H1 (cell line): ENCODE measurements at regions not wholly inside any gene's neighbourhood (a gene's known extent, or its start where the extent isn't known, plus 50 kb on each side); places are given as distances from the start of the nearest gene placed in this dataset.

Source experiments
- CTCF ChIA-PET: fragments of 300-600 bp; sonication (Branson Sonifier 250); formaldehyde crosslinking; loops from one replicate; lab custom pipeline; 2021; ENCODE audit not compliant: partially characterized antibody; lab: Charles Lee
- POLR2A ChIA-PET: fragments of 300-600 bp; sonication (Branson Sonifier 250); formaldehyde crosslinking; loops from one replicate; lab custom pipeline; 2021; ENCODE audit warnings: inconsistent platforms; ENCODE audit not compliant: partially characterized antibody; lab: Charles Lee
- DNase-seq, 2 experiments: peaks; one replicate each; pipeline versions ENCODE4 v3.0.0 to v3.0.0-alpha.2; 2010 to 2022; ENCODE audit warnings: low spot score in 2 of 2, low read depth in 1 of 2, mixed read lengths in 1 of 2
- FAIRE-seq: peaks from 2 replicates; lab custom pipeline; 2011; peaks lifted over from hg19 to GRCh38; lab: Jason Lieb, UNC
- H2AFZ ChIP-seq: 2 replicates; pipeline ENCODE4 v1.8.1; 2012; ENCODE audit warnings: low read length, inconsistent platforms
- H2AK5ac ChIP-seq: 2 replicates; pipeline ENCODE4 v1.6.1; 2013; ENCODE audit warnings: low read depth, low read length
- H2BK120ac ChIP-seq: replicated peaks from 2 replicates; pipeline ENCODE3; 2013; ENCODE audit warnings: low read depth, low read length, inconsistent platforms
- H2BK12ac ChIP-seq: 2 replicates; pipeline ENCODE4 v1.6.1; 2013; ENCODE audit warnings: low read depth, low read length
- H2BK15ac ChIP-seq: 2 replicates; pipeline ENCODE4 v1.6.1; 2013; ENCODE audit warnings: low read length
- H2BK20ac ChIP-seq: 2 replicates; pipeline ENCODE4 v1.6.1; 2013; ENCODE audit warnings: low read length
- H2BK5ac ChIP-seq: 2 replicates; pipeline ENCODE4 v1.6.1; 2013; ENCODE audit warnings: low read depth, low read length
- H3K14ac ChIP-seq: 2 replicates; pipeline ENCODE4 v1.6.1; 2013; ENCODE audit warnings: inconsistent platforms; ENCODE audit not compliant: insufficient read length
- H3K18ac ChIP-seq: 2 replicates; pipeline ENCODE4 v1.6.1; 2013; ENCODE audit warnings: low read length; ENCODE audit errors: extremely low read depth
- H3K23ac ChIP-seq: 2 replicates; pipeline ENCODE4 v1.6.1; 2013; ENCODE audit warnings: inconsistent platforms; ENCODE audit not compliant: insufficient read length
- H3K23me2 ChIP-seq: 2 replicates; pipeline ENCODE4 v1.6.1; 2013; ENCODE audit warnings: low read depth, low read length
- H3K27ac ChIP-seq: 2 replicates; pipeline ENCODE4 v1.6.1; 2011; ENCODE audit warnings: low read depth, low read length, inconsistent platforms
- H3K27me3 ChIP-seq, 4 experiments: replicated peaks in 1 of 4; 1 replicate in 1 of 4; 2 replicates in 3 of 4; pipeline versions ENCODE4 v1.6.1 to v1.8.1; 2011 to 2013; ENCODE audit warnings: low read length in 3 of 4, mild to moderate bottlenecking in 3 of 4, inconsistent platforms in 2 of 4, mixed read lengths in 2 of 4, moderate library complexity in 1 of 4; ENCODE audit not compliant: control insufficient read depth in 3 of 4, insufficient read depth in 3 of 4; ENCODE audit errors: extremely low read depth in 1 of 4
- H3K36me3 ChIP-seq, 4 experiments: 2 replicates each; pipeline versions ENCODE4 v1.6.1 to v1.8.1; 2011 to 2013; ENCODE audit warnings: mild to moderate bottlenecking in 4 of 4, low read length in 3 of 4, moderate library complexity in 2 of 4, control low read depth in 1 of 4, inconsistent platforms in 1 of 4; ENCODE audit not compliant: insufficient read depth in 4 of 4, control insufficient read depth in 2 of 4
- H3K4ac ChIP-seq: replicated peaks from 2 replicates; pipeline ENCODE3; 2013; ENCODE audit warnings: low read length, low read depth, mixed read lengths, inconsistent platforms; ENCODE audit not compliant: insufficient read length
- H3K4me1 ChIP-seq, 4 experiments: replicated peaks in 1 of 4; 1 replicate in 1 of 4; 2 replicates in 3 of 4; pipeline versions ENCODE4 v1.6.1 to v1.8.1; 2011 to 2013; ENCODE audit warnings: low read length in 3 of 4, inconsistent platforms in 2 of 4, mixed read lengths in 1 of 4; ENCODE audit not compliant: insufficient read depth in 4 of 4, control insufficient read depth in 3 of 4
- H3K4me2 ChIP-seq, 2 experiments: 2 replicates each; pipeline versions ENCODE4 v1.6.1 to v1.8.1; 2011 to 2013; ENCODE audit warnings: low read depth in 2 of 2, low read length in 2 of 2, control low read depth in 1 of 2, inconsistent platforms in 1 of 2, mild to moderate bottlenecking in 1 of 2; ENCODE audit not compliant: insufficient read depth in 1 of 2
- H3K4me3 ChIP-seq, 4 experiments: fragments of 200-600, 300-600 bp in 1 of 4; sonication (generic), shearing (Covaris generic), sonication (Bioruptor Twin) in 1 of 4; 2 replicates each; pipeline versions ENCODE4 v1.5.1 to v1.8.1; 2011 to 2016; ENCODE audit warnings: low read length in 4 of 4, low read depth in 3 of 4, control low read depth in 2 of 4, inconsistent platforms in 2 of 4, mild to moderate bottlenecking in 2 of 4, mixed read lengths in 1 of 4, moderate library complexity in 1 of 4; ENCODE audit not compliant: insufficient read depth in 2 of 4; ENCODE audit errors: extremely low read depth in 1 of 4
- H3K56ac ChIP-seq: replicated peaks from 2 replicates; pipeline ENCODE3; 2013; ENCODE audit warnings: low read depth, mild to moderate bottlenecking, mixed read lengths, low read length, inconsistent platforms; ENCODE audit not compliant: insufficient read length
- H3K79me1 ChIP-seq: 2 replicates; pipeline ENCODE4 v1.6.1; 2013; ENCODE audit warnings: low read depth, low read length, control low read depth
- H3K79me2 ChIP-seq, 2 experiments: 2 replicates each; pipeline versions ENCODE4 v1.6.1 to v1.8.1; 2012 to 2013; ENCODE audit warnings: low read length in 2 of 2, mild to moderate bottlenecking in 2 of 2, inconsistent platforms in 1 of 2; ENCODE audit not compliant: insufficient read depth in 2 of 2, control insufficient read depth in 1 of 2
- H3K9ac ChIP-seq, 4 experiments: replicated peaks in 1 of 4; 1 replicate in 1 of 4; 2 replicates in 3 of 4; pipeline versions ENCODE4 v1.6.1 to v1.8.1; 2011 to 2013; ENCODE audit warnings: low read depth in 3 of 4, low read length in 3 of 4, control low read depth in 2 of 4, mild to moderate bottlenecking in 2 of 4, moderate library complexity in 2 of 4, inconsistent platforms in 1 of 4; ENCODE audit errors: extremely low read depth in 1 of 4
- H3K9me3 ChIP-seq, 2 experiments: 2 replicates each; pipeline versions ENCODE4 v1.6.1 to v1.8.1; 2012 to 2013; ENCODE audit warnings: mild to moderate bottlenecking in 2 of 2, moderate library complexity in 2 of 2, control low read depth in 1 of 2, inconsistent platforms in 1 of 2, low read depth in 1 of 2, low read length in 1 of 2, mixed read lengths in 1 of 2; ENCODE audit not compliant: insufficient read depth in 2 of 2
- H4K20me1 ChIP-seq, 2 experiments: replicated peaks in 1 of 2; 2 replicates each; pipeline versions ENCODE3 to v1.8.1; 2011 to 2013; ENCODE audit warnings: inconsistent platforms in 2 of 2, low read length in 2 of 2, mild to moderate bottlenecking in 1 of 2; ENCODE audit not compliant: insufficient read depth in 2 of 2, control insufficient read depth in 1 of 2
- H4K5ac ChIP-seq: 2 replicates; pipeline ENCODE4 v1.6.1; 2013; ENCODE audit warnings: low read length, low read depth, mixed read lengths, inconsistent platforms; ENCODE audit not compliant: insufficient read length
- H4K8ac ChIP-seq: 2 replicates; pipeline ENCODE4 v1.8.0; 2013; ENCODE audit warnings: mild to moderate bottlenecking, moderate library complexity, low read length, inconsistent platforms; ENCODE audit not compliant: insufficient read depth; ENCODE audit errors: extremely low read depth
- H4K91ac ChIP-seq: replicated peaks from 2 replicates; pipeline ENCODE3; 2013; ENCODE audit warnings: low read length, mixed read lengths, inconsistent platforms; ENCODE audit not compliant: insufficient read length
- BACH1 ChIP-seq: IDR thresholded peaks from 2 replicates; pipeline ENCODE4 v1.6.1; 2012; ENCODE audit warnings: low read length, improper control_type of control experiment
- CREB1 ChIP-seq: IDR thresholded peaks from 2 replicates; pipeline ENCODE4 v1.6.1; 2012; ENCODE audit warnings: inconsistent platforms
- EGR1 ChIP-seq: IDR thresholded peaks from 2 replicates; pipeline ENCODE4 v1.6.1; 2011; ENCODE audit warnings: low read depth, low read length, borderline replicate concordance
- EZH2 ChIP-seq: fragments of 200-600 bp; sonication (generic); IDR thresholded peaks from 2 replicates; pipeline ENCODE4 v1.7.1; 2012; ENCODE audit warnings: low read depth, mild to moderate bottlenecking, moderate library complexity, low read length, inconsistent platforms; ENCODE audit not compliant: severe bottlenecking
- JUND ChIP-seq: IDR thresholded peaks from 2 replicates; pipeline ENCODE4 v1.6.1; 2011; ENCODE audit warnings: mild to moderate bottlenecking, improper control_type of control experiment, low read length
- MAFK ChIP-seq: IDR thresholded peaks from 2 replicates; pipeline ENCODE4 v1.6.1; 2012; ENCODE audit warnings: low read depth, mild to moderate bottlenecking, improper control_type of control experiment, low read length
- PHF8 ChIP-seq: fragments of 200-600 bp; sonication (generic); conservative IDR thresholded peaks from 2 replicates; pipeline ENCODE4 v1.7.1; 2012; ENCODE audit warnings: low read depth, mild to moderate bottlenecking, inconsistent platforms, low read length, moderate library complexity
- SIN3A ChIP-seq, 2 experiments: IDR thresholded peaks in 1 of 2; conservative IDR thresholded peaks in 1 of 2; 2 replicates each; pipeline ENCODE4 v1.6.1; 2011 to 2012; ENCODE audit warnings: low read length in 2 of 2, improper control_type of control experiment in 1 of 2, low read depth in 1 of 2, mild to moderate bottlenecking in 1 of 2
- SIRT6 ChIP-seq: IDR thresholded peaks from one replicate; pipeline ENCODE4 v1.7.1; 2012; ENCODE audit warnings: low read length, inconsistent platforms
- SP4 ChIP-seq: IDR thresholded peaks from 2 replicates; pipeline ENCODE4 v1.6.1; 2012; ENCODE audit warnings: low read length, inconsistent platforms
- TAF1 ChIP-seq: IDR thresholded peaks from 2 replicates; pipeline ENCODE4 v1.6.1; 2011; ENCODE audit warnings: mild to moderate bottlenecking, low read depth, low read length
- TAF7 ChIP-seq: optimal IDR thresholded peaks from 2 replicates; pipeline ENCODE3; 2011; ENCODE audit warnings: low read depth, mild to moderate bottlenecking, inconsistent platforms, low read length, moderate library complexity, borderline replicate concordance
- WGBS, 2 experiments: shearing (Covaris generic) in 1 of 2; methylation state at CpG; one replicate each; pipeline versions ENCODE4 v1.1.6 to v1.1.7; 2013 to 2015; ENCODE audit warnings: low lambda C conversion rate in 2 of 2, mixed read lengths in 2 of 2, inconsistent platforms in 1 of 2, low coverage in 1 of 2, missing lambda C conversion rate in 1 of 2; ENCODE audit not compliant: insufficient replicate concordance in 2 of 2, insufficient coverage in 1 of 2, insufficient read length in 1 of 2; ENCODE audit errors: extremely low coverage in 1 of 2, missing lambda C conversion rate in 1 of 2; 5-methylcytosine and 5-hydroxymethylcytosine counted together
- TF ChIP-seq, protein P1 (sequence below), 3 experiments: IDR thresholded peaks; 1 replicate in 2 of 3; 2 replicates in 1 of 3; pipeline versions ENCODE4 v1.5.1 to v1.6.1; 2011; ENCODE audit warnings: low read length in 3 of 3, mild to moderate bottlenecking in 3 of 3, inconsistent platforms in 2 of 3, low read depth in 1 of 3, moderate library complexity in 1 of 3; ENCODE audit not compliant: insufficient read depth in 1 of 3; ENCODE audit errors: control extremely low read depth in 1 of 3

- Histone ChIP-seq H2AK5ac (no peak overlapping the region), H4K8ac (no peak overlapping the region; the same call in 1 of the 2 replicates), H2BK15ac (no peak overlapping the region), H2BK20ac (no peak overlapping the region), H3K18ac (no peak overlapping the region), H3K23ac (no peak overlapping the region), H4K5ac (no peak overlapping the region), H3K36me3 (no peaks in the 10 kb centered on the region), H4K20me1 (no peaks in the 10 kb centered on the region), H3K79me2 (no peaks in the 10 kb centered on the region), H3K79me1 (no peaks in the 10 kb centered on the region), H2AFZ (no peak overlapping the region), H3K56ac (no peak overlapping the region), H4K91ac (peak overlapping the region; percentile 17), H3K14ac (no peak overlapping the region), H3K4me3 (no peak overlapping the region), H3K9ac (no peak overlapping the region), H2BK120ac (no peak overlapping the region), H3K4me2 (0 out of 4 replicates have a peak overlapping the region, but pooled peaks of 1 of the 2 experiments have one; percentile 30), H3K9me3 (no peaks in the 10 kb centered on the region), H2BK5ac (no peak overlapping the region), H2BK12ac (no peak overlapping the region), H3K4me1 (peaks cover 0 to 7% (median 4%) of the 10 kb centered on the region in 4 experiments; a peak in 5 of 7 replicates), H3K27ac (no peak overlapping the region), H3K4ac (no peak overlapping the region), H3K23me2 (no peaks in the 10 kb centered on the region), H3K27me3 (peaks cover 0 to 8% (median 4%) of the 10 kb centered on the region in 4 experiments; a peak in 5 of 7 replicates)
- 84% methylated on average over 9 of the region's 14 CpGs; no CpG with 5 or more reads in 1 of the 2 experiments for WGBS, 2 experiments
- ChIA-PET POLR2A (no interaction called here), CTCF (interaction anchor here (0.6 to 4.5 kb wide), 30 partner anchors 8 to 769 kb away, joined by 3 to 40 read pairs (median 5); no protein-coding TSS in a partner anchor)
- no peak for FAIRE-seq
- DNase-seq, result no peak
- TF ChIP-seq PHF8 (no peak), SIRT6 (no peak), CREB1 (no peak), TAF7 (no peak), JUND (no peak), TAF1 (no peak), EGR1 (no peak), SP4 (no peak), EZH2 (no peak), BACH1 (no peak), SIN3A (conservative IDR thresholded peaks at IDR 0.05 in 1 of 2, IDR thresholded peaks at IDR 0.05 in 1 of 2; ENCODE audit: low read depth in 1 of 2, low read length in 2 of 2) (no peak), MAFK (no peak)
- TF ChIP-seq, protein P1, sequence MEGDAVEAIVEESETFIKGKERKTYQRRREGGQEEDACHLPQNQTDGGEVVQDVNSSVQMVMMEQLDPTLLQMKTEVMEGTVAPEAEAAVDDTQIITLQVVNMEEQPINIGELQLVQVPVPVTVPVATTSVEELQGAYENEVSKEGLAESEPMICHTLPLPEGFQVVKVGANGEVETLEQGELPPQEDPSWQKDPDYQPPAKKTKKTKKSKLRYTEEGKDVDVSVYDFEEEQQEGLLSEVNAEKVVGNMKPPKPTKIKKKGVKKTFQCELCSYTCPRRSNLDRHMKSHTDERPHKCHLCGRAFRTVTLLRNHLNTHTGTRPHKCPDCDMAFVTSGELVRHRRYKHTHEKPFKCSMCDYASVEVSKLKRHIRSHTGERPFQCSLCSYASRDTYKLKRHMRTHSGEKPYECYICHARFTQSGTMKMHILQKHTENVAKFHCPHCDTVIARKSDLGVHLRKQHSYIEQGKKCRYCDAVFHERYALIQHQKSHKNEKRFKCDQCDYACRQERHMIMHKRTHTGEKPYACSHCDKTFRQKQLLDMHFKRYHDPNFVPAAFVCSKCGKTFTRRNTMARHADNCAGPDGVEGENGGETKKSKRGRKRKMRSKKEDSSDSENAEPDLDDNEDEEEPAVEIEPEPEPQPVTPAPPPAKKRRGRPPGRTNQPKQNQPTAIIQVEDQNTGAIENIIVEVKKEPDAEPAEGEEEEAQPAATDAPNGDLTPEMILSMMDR (IDR thresholded peaks at IDR 0.05; ENCODE audit: control extremely low read depth in 1 of 3, insufficient read depth in 1 of 3, low read depth in 1 of 3, low read length in 3 of 3), result no peak
Observed at GRCh38 chr14:94690486-94690885, 78.3 kb downstream of the SERPINA3 start.
